ENCODE measurements at regions not wholly inside any gene's neighbourhood (a gene's known extent, or its start where the extent isn't known, plus 50 kb on each side); places are given as distances from the start of the nearest gene placed in this dataset.
"Not testable (repeated sequence)": the region's sequence is repeated elsewhere in the genome, so short reads cannot be mapped to it uniquely, and the experiment has no call there.

GRCh38 chr2:107747199-107747963, 79.3 kb upstream of the RGPD4 start:
- not testable (repeated sequence) for H4K5ac ChIP-seq (ENCODE audit: insufficient read length, low read depth, low read length); H3K18ac ChIP-seq (ENCODE audit: insufficient read length, low read depth, low read length); H3K23ac ChIP-seq (ENCODE audit: insufficient read length, low read depth, low read length); H4K20me1 ChIP-seq (ENCODE audit: control insufficient read depth, insufficient read depth, insufficient read length); H3K9me3 Mint-ChIP-seq; H2BK12ac ChIP-seq (ENCODE audit: insufficient read length, low read depth, low read length); H3K4me1 Mint-ChIP-seq; H3K27ac ChIP-seq (ENCODE audit: insufficient read length, low read depth, low read length); H3K4me3 Mint-ChIP-seq; H3K4ac ChIP-seq (ENCODE audit: low read depth, low read length); H4K8ac ChIP-seq (replicated peaks; ENCODE audit: insufficient read length, low read depth, low read length); H3K27me3 ChIP-seq (ENCODE audit: insufficient read depth, low read length); H3K56ac ChIP-seq (ENCODE audit: insufficient read length, low read depth, low read length); H2BK20ac ChIP-seq (ENCODE audit: low read depth, low read length, poor library complexity, severe bottlenecking); H2AK5ac ChIP-seq (ENCODE audit: insufficient read length, low read length); H2BK5ac ChIP-seq (ENCODE audit: insufficient read length, low read length); H2BK15ac ChIP-seq (ENCODE audit: low read depth, low read length); H3K79me2 ChIP-seq (ENCODE audit: insufficient read depth, low read length); H3K4me2 ChIP-seq (ENCODE audit: insufficient read depth, insufficient read length, low read length); H2AFZ ChIP-seq (ENCODE audit: low read length); H3K36me3 Mint-ChIP-seq (ENCODE audit: insufficient read depth in 1 of 3, low read depth in 3 of 3); H3K14ac ChIP-seq (ENCODE audit: insufficient read depth, low read length); H3K4me1 ChIP-seq (ENCODE audit: insufficient read depth, low read length); H2BK120ac ChIP-seq (ENCODE audit: low read depth, low read length, poor library complexity, severe bottlenecking); DNase-seq; H3K9me3 ChIP-seq (ENCODE audit: control insufficient read depth, low read depth, low read length); H4K91ac ChIP-seq (ENCODE audit: insufficient read length, low read depth, low read length); H3K27ac Mint-ChIP-seq; H3K27me3 Mint-ChIP-seq (ENCODE audit: low read depth); H3K79me1 ChIP-seq (ENCODE audit: insufficient read depth, low read depth, low read length, poor library complexity, severe bottlenecking); H3K9ac ChIP-seq (ENCODE audit: extremely low read depth, insufficient read length, low read length); H3T11ph ChIP-seq (ENCODE audit: low read length); H3K23me2 ChIP-seq (ENCODE audit: insufficient read length, low read depth, low read length, poor library complexity, severe bottlenecking)
- WGBS (ENCODE audit: extremely low coverage, insufficient read length, low lambda C conversion rate): no CpG with 5 or more reads among the region's 51 CpGs

All from H9 (cell line).